ENCODE measurements at regions not wholly inside any gene's neighbourhood (a gene's known extent, or its start where the extent isn't known, plus 50 kb on each side); places are given as distances from the start of the nearest gene placed in this dataset.

- TF ChIP-seq, protein P1, sequence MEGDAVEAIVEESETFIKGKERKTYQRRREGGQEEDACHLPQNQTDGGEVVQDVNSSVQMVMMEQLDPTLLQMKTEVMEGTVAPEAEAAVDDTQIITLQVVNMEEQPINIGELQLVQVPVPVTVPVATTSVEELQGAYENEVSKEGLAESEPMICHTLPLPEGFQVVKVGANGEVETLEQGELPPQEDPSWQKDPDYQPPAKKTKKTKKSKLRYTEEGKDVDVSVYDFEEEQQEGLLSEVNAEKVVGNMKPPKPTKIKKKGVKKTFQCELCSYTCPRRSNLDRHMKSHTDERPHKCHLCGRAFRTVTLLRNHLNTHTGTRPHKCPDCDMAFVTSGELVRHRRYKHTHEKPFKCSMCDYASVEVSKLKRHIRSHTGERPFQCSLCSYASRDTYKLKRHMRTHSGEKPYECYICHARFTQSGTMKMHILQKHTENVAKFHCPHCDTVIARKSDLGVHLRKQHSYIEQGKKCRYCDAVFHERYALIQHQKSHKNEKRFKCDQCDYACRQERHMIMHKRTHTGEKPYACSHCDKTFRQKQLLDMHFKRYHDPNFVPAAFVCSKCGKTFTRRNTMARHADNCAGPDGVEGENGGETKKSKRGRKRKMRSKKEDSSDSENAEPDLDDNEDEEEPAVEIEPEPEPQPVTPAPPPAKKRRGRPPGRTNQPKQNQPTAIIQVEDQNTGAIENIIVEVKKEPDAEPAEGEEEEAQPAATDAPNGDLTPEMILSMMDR (IDR thresholded peaks at IDR 0.05; ENCODE audit: control insufficient read depth, extremely low read depth, insufficient read depth): no peak
- no peak overlapping the region for H3K4me3 ChIP-seq (ENCODE audit: low read depth, low read length)
- DNase-seq (ENCODE audit: low read depth): no peak
Measured at GRCh38 chr4:32128549-32128948, 1408.4 kb downstream of the PCDH7 start.

- TF ChIP-seq, protein P1 (IDR thresholded peaks at IDR 0.05; ENCODE audit: control insufficient read depth, extremely low read depth, insufficient read depth): no peak
- no peak overlapping the region for H3K4me3 ChIP-seq (ENCODE audit: low read depth, low read length)
- DNase-seq (ENCODE audit: low read depth): no peak
Measured at GRCh38 chr4:32129967-32130366, 1409.8 kb downstream of the PCDH7 start.

GRCh38 chr4:32133141-32133540 lies 1413.0 kb downstream of the PCDH7 start:
- DNase-seq (ENCODE audit: low read depth): no peak
- TF ChIP-seq, protein P1 (IDR thresholded peaks at IDR 0.05; ENCODE audit: control insufficient read depth, extremely low read depth, insufficient read depth): no peak
- H3K4me3 ChIP-seq (ENCODE audit: low read depth, low read length): no peak overlapping the region

- TF ChIP-seq, protein P1 (IDR thresholded peaks at IDR 0.05; ENCODE audit: control insufficient read depth, extremely low read depth, insufficient read depth): no peak
- H3K4me3 ChIP-seq (ENCODE audit: low read depth, low read length): no peak overlapping the region
- DNase-seq (ENCODE audit: low read depth): no peak
Measured at GRCh38 chr4:32133734-32134133, 1413.6 kb downstream of the PCDH7 start.

GRCh38 chr4:32135642-32136041 lies 1415.5 kb downstream of the PCDH7 start:
- TF ChIP-seq, protein P1 (IDR thresholded peaks at IDR 0.05; ENCODE audit: control insufficient read depth, extremely low read depth, insufficient read depth): no peak
- H3K4me3 ChIP-seq (ENCODE audit: low read depth, low read length): no peak overlapping the region
- no peak for DNase-seq (ENCODE audit: low read depth)

- TF ChIP-seq, protein P1 (IDR thresholded peaks at IDR 0.05; ENCODE audit: control insufficient read depth, extremely low read depth, insufficient read depth): no peak
- DNase-seq (ENCODE audit: low read depth): no peak
- no peak overlapping the region for H3K4me3 ChIP-seq (ENCODE audit: low read depth, low read length)
Measured at GRCh38 chr4:32136081-32136787, 1416.1 kb downstream of the PCDH7 start.

- TF ChIP-seq, protein P1 (IDR thresholded peaks at IDR 0.05; ENCODE audit: control insufficient read depth, extremely low read depth, insufficient read depth): no peak
- no peak overlapping the region for H3K4me3 ChIP-seq (ENCODE audit: low read depth, low read length)
- DNase-seq (ENCODE audit: low read depth): no peak
Measured at GRCh38 chr4:32140636-32141035, 1420.5 kb downstream of the PCDH7 start.

Measured in LNCaP clone FGC (cell line).